GM10266 (cell line): ENCODE measurements at regions not wholly inside any gene's neighbourhood (a gene's known extent, or its start where the extent isn't known, plus 50 kb on each side); places are given as distances from the start of the nearest gene placed in this dataset.

Experiments
- DNase-seq: peaks from one replicate; pipeline ENCODE4 v3.0.0; 2012; ENCODE audit errors: extremely low spot score
- CTCF ChIP-seq: IDR thresholded peaks from 2 replicates; pipeline ENCODE4 v1.5.1; 2012; ENCODE audit warnings: mild to moderate bottlenecking, low read depth; ENCODE audit not compliant: control insufficient read depth, insufficient read depth; ENCODE audit errors: missing control alignments

GRCh38 chr1:193568512-193568911, 382.1 kb upstream of the B3GALT2 start:
- no peak for DNase-seq
- no peak for TF ChIP-seq CTCF

- no peak for DNase-seq
- no peak for TF ChIP-seq CTCF
Measured at GRCh38 chr1:193567937-193568336, 381.5 kb upstream of the B3GALT2 start.

GRCh38 chr1:193566735-193567134, 380.3 kb upstream of the B3GALT2 start:
- no peak for DNase-seq
- TF ChIP-seq CTCF = no peak

GRCh38 chr1:193565971-193566577, 379.7 kb upstream of the B3GALT2 start:
- TF ChIP-seq CTCF = no peak
- no peak for DNase-seq

- DNase-seq = no peak
- TF ChIP-seq CTCF = no peak
Measured at GRCh38 chr1:193562121-193562520, 375.7 kb upstream of the B3GALT2 start.

GRCh38 chr1:193558491-193559028, 372.1 kb upstream of the B3GALT2 start:
- DNase-seq = no peak
- no peak for TF ChIP-seq CTCF

GRCh38 chr1:193555662-193556441, 369.4 kb upstream of the B3GALT2 start:
- TF ChIP-seq CTCF = no peak
- no peak for DNase-seq
